C4-2B (cell line): ENCODE measurements at regions not wholly inside any gene's neighbourhood (a gene's known extent, or its start where the extent isn't known, plus 50 kb on each side); places are given as distances from the start of the nearest gene placed in this dataset.

Source experiments
- ZFX ChIP-seq: fragments of 450-650 bp; IDR thresholded peaks from 2 replicates; pipeline ENCODE4 v1.6.1; 2017
- TF ChIP-seq, protein P1 (sequence below): fragments of 450-650 bp; conservative IDR thresholded peaks from 2 replicates; pipeline ENCODE4 v1.5.1; 2017; ENCODE audit warnings: mild to moderate bottlenecking

DNA sequence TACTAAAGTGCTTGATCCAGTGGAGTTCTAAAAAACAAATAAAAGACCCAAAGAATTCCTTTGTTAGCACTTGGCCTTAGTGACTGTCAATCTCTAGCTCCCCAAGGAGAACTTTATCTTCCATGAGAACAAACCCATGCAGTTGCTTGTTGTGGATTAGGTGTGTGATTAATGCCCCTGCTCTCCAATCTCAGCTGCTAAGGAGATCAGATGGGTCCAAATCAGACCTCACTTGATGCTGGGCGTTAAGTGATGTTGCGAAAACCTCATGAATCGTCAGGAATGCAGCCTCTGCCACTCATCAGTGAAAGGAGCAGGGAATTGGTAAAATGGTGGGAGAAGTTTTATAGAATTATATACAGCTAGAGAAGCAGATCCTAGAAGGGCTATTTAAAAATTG is 133.7 kb downstream of the DMAC1 start:
- TF ChIP-seq, protein P1, sequence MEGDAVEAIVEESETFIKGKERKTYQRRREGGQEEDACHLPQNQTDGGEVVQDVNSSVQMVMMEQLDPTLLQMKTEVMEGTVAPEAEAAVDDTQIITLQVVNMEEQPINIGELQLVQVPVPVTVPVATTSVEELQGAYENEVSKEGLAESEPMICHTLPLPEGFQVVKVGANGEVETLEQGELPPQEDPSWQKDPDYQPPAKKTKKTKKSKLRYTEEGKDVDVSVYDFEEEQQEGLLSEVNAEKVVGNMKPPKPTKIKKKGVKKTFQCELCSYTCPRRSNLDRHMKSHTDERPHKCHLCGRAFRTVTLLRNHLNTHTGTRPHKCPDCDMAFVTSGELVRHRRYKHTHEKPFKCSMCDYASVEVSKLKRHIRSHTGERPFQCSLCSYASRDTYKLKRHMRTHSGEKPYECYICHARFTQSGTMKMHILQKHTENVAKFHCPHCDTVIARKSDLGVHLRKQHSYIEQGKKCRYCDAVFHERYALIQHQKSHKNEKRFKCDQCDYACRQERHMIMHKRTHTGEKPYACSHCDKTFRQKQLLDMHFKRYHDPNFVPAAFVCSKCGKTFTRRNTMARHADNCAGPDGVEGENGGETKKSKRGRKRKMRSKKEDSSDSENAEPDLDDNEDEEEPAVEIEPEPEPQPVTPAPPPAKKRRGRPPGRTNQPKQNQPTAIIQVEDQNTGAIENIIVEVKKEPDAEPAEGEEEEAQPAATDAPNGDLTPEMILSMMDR = no peak
- no peak for TF ChIP-seq ZFX
